MM.1S (cell line): ENCODE measurements at regions not wholly inside any gene's neighbourhood (a gene's known extent, or its start where the extent isn't known, plus 50 kb on each side); places are given as distances from the start of the nearest gene placed in this dataset.

ENCODE experiments used
- CTCF ChIP-seq: fragments of 300-600 bp; sonication (generic); IDR thresholded peaks from 2 replicates; pipeline ENCODE4 v1.5.1; 2016; ENCODE audit warnings: antibody characterized with exemption, low read length, mixed read lengths
- EZH2 ChIP-seq: fragments of 300-600 bp; sonication (generic); optimal IDR thresholded peaks from 2 replicates; pipeline ENCODE3; 2017; ENCODE audit warnings: low read depth, mild to moderate bottlenecking, antibody characterized with exemption, low read length, mixed read lengths
- EZH2phosphoT487 ChIP-seq: fragments of 300-600 bp; sonication (generic); IDR thresholded peaks from 2 replicates; pipeline ENCODE4 v1.6.1; 2018; ENCODE audit warnings: antibody characterized with exemption, low read length

GRCh38 chr4:26055855-26056254 lies 141.8 kb downstream of the SMIM20 start:
- TF ChIP-seq CTCF, result no peak
- no peak for TF ChIP-seq EZH2
- no peak for TF ChIP-seq EZH2phosphoT487
